H1 (cell line): ENCODE measurements at regions not wholly inside any gene's neighbourhood (a gene's known extent, or its start where the extent isn't known, plus 50 kb on each side); places are given as distances from the start of the nearest gene placed in this dataset.

Experiments
- CTCF ChIA-PET: fragments of 300-600 bp; sonication (Branson Sonifier 250); formaldehyde crosslinking; loops from one replicate; lab custom pipeline; 2021; ENCODE audit not compliant: partially characterized antibody; lab: Charles Lee
- POLR2A ChIA-PET: fragments of 300-600 bp; sonication (Branson Sonifier 250); formaldehyde crosslinking; loops from one replicate; lab custom pipeline; 2021; ENCODE audit warnings: inconsistent platforms; ENCODE audit not compliant: partially characterized antibody; lab: Charles Lee
- DNase-seq, 2 experiments: peaks; one replicate each; pipeline versions ENCODE4 v3.0.0 to v3.0.0-alpha.2; 2010 to 2022; ENCODE audit warnings: low spot score in 2 of 2, low read depth in 1 of 2, mixed read lengths in 1 of 2
- FAIRE-seq: peaks from 2 replicates; lab custom pipeline; 2011; peaks lifted over from hg19 to GRCh38; lab: Jason Lieb, UNC
- H2AFZ ChIP-seq: 2 replicates; pipeline ENCODE4 v1.8.1; 2012; ENCODE audit warnings: low read length, inconsistent platforms
- H2AK5ac ChIP-seq: 2 replicates; pipeline ENCODE4 v1.6.1; 2013; ENCODE audit warnings: low read depth, low read length
- H2BK120ac ChIP-seq: replicated peaks from 2 replicates; pipeline ENCODE3; 2013; ENCODE audit warnings: low read depth, low read length, inconsistent platforms
- H2BK12ac ChIP-seq: 2 replicates; pipeline ENCODE4 v1.6.1; 2013; ENCODE audit warnings: low read depth, low read length
- H2BK15ac ChIP-seq: 2 replicates; pipeline ENCODE4 v1.6.1; 2013; ENCODE audit warnings: low read length
- H2BK20ac ChIP-seq: 2 replicates; pipeline ENCODE4 v1.6.1; 2013; ENCODE audit warnings: low read length
- H2BK5ac ChIP-seq: 2 replicates; pipeline ENCODE4 v1.6.1; 2013; ENCODE audit warnings: low read depth, low read length
- H3K14ac ChIP-seq: 2 replicates; pipeline ENCODE4 v1.6.1; 2013; ENCODE audit warnings: inconsistent platforms; ENCODE audit not compliant: insufficient read length
- H3K18ac ChIP-seq: 2 replicates; pipeline ENCODE4 v1.6.1; 2013; ENCODE audit warnings: low read length; ENCODE audit errors: extremely low read depth
- H3K23ac ChIP-seq: 2 replicates; pipeline ENCODE4 v1.6.1; 2013; ENCODE audit warnings: inconsistent platforms; ENCODE audit not compliant: insufficient read length
- H3K23me2 ChIP-seq: 2 replicates; pipeline ENCODE4 v1.6.1; 2013; ENCODE audit warnings: low read depth, low read length
- H3K27ac ChIP-seq: 2 replicates; pipeline ENCODE4 v1.6.1; 2011; ENCODE audit warnings: low read depth, low read length, inconsistent platforms
- H3K27me3 ChIP-seq, 4 experiments: replicated peaks in 1 of 4; 1 replicate in 1 of 4; 2 replicates in 3 of 4; pipeline versions ENCODE4 v1.6.1 to v1.8.1; 2011 to 2013; ENCODE audit warnings: low read length in 3 of 4, mild to moderate bottlenecking in 3 of 4, inconsistent platforms in 2 of 4, mixed read lengths in 2 of 4, moderate library complexity in 1 of 4; ENCODE audit not compliant: control insufficient read depth in 3 of 4, insufficient read depth in 3 of 4; ENCODE audit errors: extremely low read depth in 1 of 4
- H3K36me3 ChIP-seq, 4 experiments: 2 replicates each; pipeline versions ENCODE4 v1.6.1 to v1.8.1; 2011 to 2013; ENCODE audit warnings: mild to moderate bottlenecking in 4 of 4, low read length in 3 of 4, moderate library complexity in 2 of 4, control low read depth in 1 of 4, inconsistent platforms in 1 of 4; ENCODE audit not compliant: insufficient read depth in 4 of 4, control insufficient read depth in 2 of 4
- H3K4ac ChIP-seq: replicated peaks from 2 replicates; pipeline ENCODE3; 2013; ENCODE audit warnings: low read length, low read depth, mixed read lengths, inconsistent platforms; ENCODE audit not compliant: insufficient read length
- H3K4me1 ChIP-seq, 4 experiments: replicated peaks in 1 of 4; 1 replicate in 1 of 4; 2 replicates in 3 of 4; pipeline versions ENCODE4 v1.6.1 to v1.8.1; 2011 to 2013; ENCODE audit warnings: low read length in 3 of 4, inconsistent platforms in 2 of 4, mixed read lengths in 1 of 4; ENCODE audit not compliant: insufficient read depth in 4 of 4, control insufficient read depth in 3 of 4
- H3K4me2 ChIP-seq, 2 experiments: 2 replicates each; pipeline versions ENCODE4 v1.6.1 to v1.8.1; 2011 to 2013; ENCODE audit warnings: low read depth in 2 of 2, low read length in 2 of 2, control low read depth in 1 of 2, inconsistent platforms in 1 of 2, mild to moderate bottlenecking in 1 of 2; ENCODE audit not compliant: insufficient read depth in 1 of 2
- H3K4me3 ChIP-seq, 4 experiments: fragments of 200-600, 300-600 bp in 1 of 4; sonication (generic), shearing (Covaris generic), sonication (Bioruptor Twin) in 1 of 4; 2 replicates each; pipeline versions ENCODE4 v1.5.1 to v1.8.1; 2011 to 2016; ENCODE audit warnings: low read length in 4 of 4, low read depth in 3 of 4, control low read depth in 2 of 4, inconsistent platforms in 2 of 4, mild to moderate bottlenecking in 2 of 4, mixed read lengths in 1 of 4, moderate library complexity in 1 of 4; ENCODE audit not compliant: insufficient read depth in 2 of 4; ENCODE audit errors: extremely low read depth in 1 of 4
- H3K56ac ChIP-seq: replicated peaks from 2 replicates; pipeline ENCODE3; 2013; ENCODE audit warnings: low read depth, mild to moderate bottlenecking, mixed read lengths, low read length, inconsistent platforms; ENCODE audit not compliant: insufficient read length
- H3K79me1 ChIP-seq: 2 replicates; pipeline ENCODE4 v1.6.1; 2013; ENCODE audit warnings: low read depth, low read length, control low read depth
- H3K79me2 ChIP-seq, 2 experiments: 2 replicates each; pipeline versions ENCODE4 v1.6.1 to v1.8.1; 2012 to 2013; ENCODE audit warnings: low read length in 2 of 2, mild to moderate bottlenecking in 2 of 2, inconsistent platforms in 1 of 2; ENCODE audit not compliant: insufficient read depth in 2 of 2, control insufficient read depth in 1 of 2
- H3K9ac ChIP-seq, 4 experiments: replicated peaks in 1 of 4; 1 replicate in 1 of 4; 2 replicates in 3 of 4; pipeline versions ENCODE4 v1.6.1 to v1.8.1; 2011 to 2013; ENCODE audit warnings: low read depth in 3 of 4, low read length in 3 of 4, control low read depth in 2 of 4, mild to moderate bottlenecking in 2 of 4, moderate library complexity in 2 of 4, inconsistent platforms in 1 of 4; ENCODE audit errors: extremely low read depth in 1 of 4
- H3K9me3 ChIP-seq, 2 experiments: 2 replicates each; pipeline versions ENCODE4 v1.6.1 to v1.8.1; 2012 to 2013; ENCODE audit warnings: mild to moderate bottlenecking in 2 of 2, moderate library complexity in 2 of 2, control low read depth in 1 of 2, inconsistent platforms in 1 of 2, low read depth in 1 of 2, low read length in 1 of 2, mixed read lengths in 1 of 2; ENCODE audit not compliant: insufficient read depth in 2 of 2
- H4K20me1 ChIP-seq, 2 experiments: replicated peaks in 1 of 2; 2 replicates each; pipeline versions ENCODE3 to v1.8.1; 2011 to 2013; ENCODE audit warnings: inconsistent platforms in 2 of 2, low read length in 2 of 2, mild to moderate bottlenecking in 1 of 2; ENCODE audit not compliant: insufficient read depth in 2 of 2, control insufficient read depth in 1 of 2
- H4K5ac ChIP-seq: 2 replicates; pipeline ENCODE4 v1.6.1; 2013; ENCODE audit warnings: low read length, low read depth, mixed read lengths, inconsistent platforms; ENCODE audit not compliant: insufficient read length
- H4K8ac ChIP-seq: 2 replicates; pipeline ENCODE4 v1.8.0; 2013; ENCODE audit warnings: mild to moderate bottlenecking, moderate library complexity, low read length, inconsistent platforms; ENCODE audit not compliant: insufficient read depth; ENCODE audit errors: extremely low read depth
- H4K91ac ChIP-seq: replicated peaks from 2 replicates; pipeline ENCODE3; 2013; ENCODE audit warnings: low read length, mixed read lengths, inconsistent platforms; ENCODE audit not compliant: insufficient read length
- CBX8 ChIP-seq: fragments of 300-800, 300-1000 bp; sonication (generic); IDR thresholded peaks from 2 replicates; pipeline ENCODE4 v1.7.1; 2016; ENCODE audit warnings: low read depth, low read length, borderline replicate concordance
- CHD1 ChIP-seq: IDR thresholded peaks from 2 replicates; pipeline ENCODE4 v1.6.1; 2012; ENCODE audit warnings: low read depth, low read length, improper control_type of control experiment
- SIN3A ChIP-seq, 2 experiments: IDR thresholded peaks in 1 of 2; conservative IDR thresholded peaks in 1 of 2; 2 replicates each; pipeline ENCODE4 v1.6.1; 2011 to 2012; ENCODE audit warnings: low read length in 2 of 2, improper control_type of control experiment in 1 of 2, low read depth in 1 of 2, mild to moderate bottlenecking in 1 of 2
- TBP ChIP-seq: IDR thresholded peaks from 2 replicates; pipeline ENCODE4 v1.6.1; 2011; ENCODE audit warnings: low read depth, low read length, improper control_type of control experiment
- WGBS, 2 experiments: shearing (Covaris generic) in 1 of 2; methylation state at CpG; one replicate each; pipeline versions ENCODE4 v1.1.6 to v1.1.7; 2013 to 2015; ENCODE audit warnings: low lambda C conversion rate in 2 of 2, mixed read lengths in 2 of 2, inconsistent platforms in 1 of 2, low coverage in 1 of 2, missing lambda C conversion rate in 1 of 2; ENCODE audit not compliant: insufficient replicate concordance in 2 of 2, insufficient coverage in 1 of 2, insufficient read length in 1 of 2; ENCODE audit errors: extremely low coverage in 1 of 2, missing lambda C conversion rate in 1 of 2; 5-methylcytosine and 5-hydroxymethylcytosine counted together

GRCh38 chr3:148315756-148316155 lies 381.9 kb upstream of the AGTR1 start:
- Histone ChIP-seq H3K79me1 (no peaks in the 10 kb centered on the region), H3K9me3 (no peaks in the 10 kb centered on the region), H2BK12ac (no peak overlapping the region), H2AFZ (no peak overlapping the region), H2BK120ac (no peak overlapping the region), H3K23ac (no peak overlapping the region), H3K27ac (no peak overlapping the region), H3K36me3 (no peaks in the 10 kb centered on the region), H3K4me1 (no peaks in the 10 kb centered on the region), H3K27me3 (no peaks in the 10 kb centered on the region), H4K8ac (no peak overlapping the region), H3K4me2 (no peak overlapping the region), H2AK5ac (no peak overlapping the region), H3K4ac (no peak overlapping the region), H3K4me3 (no peak overlapping the region), H4K91ac (no peak overlapping the region), H3K18ac (no peak overlapping the region), H3K9ac (no peak overlapping the region), H2BK15ac (no peak overlapping the region), H2BK20ac (no peak overlapping the region), H3K56ac (no peak overlapping the region), H4K5ac (no peak overlapping the region), H4K20me1 (no peaks in the 10 kb centered on the region), H2BK5ac (no peak overlapping the region), H3K14ac (no peak overlapping the region), H3K23me2 (no peaks in the 10 kb centered on the region), H3K79me2 (no peaks in the 10 kb centered on the region)
- no peak for TF ChIP-seq CHD1
- no peak for TF ChIP-seq SIN3A (conservative IDR thresholded peaks at IDR 0.05 in 1 of 2, IDR thresholded peaks at IDR 0.05 in 1 of 2; ENCODE audit: low read depth in 1 of 2, low read length in 2 of 2)
- no peak for TF ChIP-seq CBX8
- no peak for TF ChIP-seq TBP
- CTCF ChIA-PET, result no interaction called here
- POLR2A ChIA-PET, result no interaction called here
- DNase-seq (no peak), FAIRE-seq (no peak)
- 92% methylated on average over 3 of the region's 3 CpGs; no CpG with 5 or more reads in 1 of the 2 experiments for WGBS, 2 experiments
